ENCODE measurements at regions not wholly inside any gene's neighbourhood (a gene's known extent, or its start where the extent isn't known, plus 50 kb on each side); places are given as distances from the start of the nearest gene placed in this dataset.

GRCh38 chr5:117060099-117060498 lies 485.5 kb upstream of the SEMA6A start:
- no peak for TF ChIP-seq CTCF (conservative IDR thresholded peaks at IDR 0.05 in 1 of 2, IDR thresholded peaks at IDR 0.05 in 1 of 2; ENCODE audit: extremely low read depth in 1 of 2, insufficient read depth in 1 of 2, low read depth in 1 of 2, low read length in 2 of 2)
- TF ChIP-seq EZH2 (IDR thresholded peaks at IDR 0.05; ENCODE audit: borderline replicate concordance, low read length) = no peak

Measured in mammary epithelial cell (primary cell).